ENCODE measurements at regions not wholly inside any gene's neighbourhood (a gene's known extent, or its start where the extent isn't known, plus 50 kb on each side); places are given as distances from the start of the nearest gene placed in this dataset.

DNA sequence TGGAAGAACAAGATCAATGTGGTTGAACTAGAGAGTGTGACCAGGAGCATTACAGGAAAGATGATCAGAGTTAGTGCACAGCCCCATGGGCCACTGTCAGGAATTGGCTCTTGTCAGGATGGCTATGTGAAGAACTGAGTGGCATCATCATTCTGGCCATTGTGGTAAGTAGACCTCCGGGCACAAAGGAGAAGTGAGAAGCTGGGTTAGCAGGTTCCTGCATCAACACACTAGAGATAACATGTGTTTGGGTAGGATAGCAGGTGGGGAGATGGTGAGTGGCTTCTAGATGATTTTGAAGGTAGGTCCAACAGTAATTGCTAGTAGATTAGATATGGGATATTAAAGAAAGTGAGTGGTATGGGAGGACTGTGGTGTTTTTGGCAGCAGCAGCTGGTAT, 408.2 kb downstream of the TSN start:
- TF ChIP-seq CTCF (IDR thresholded peaks at IDR 0.05) = no peak
- TF ChIP-seq POLR2A (IDR thresholded peaks at IDR 0.05) = no peak
- TF ChIP-seq EP300 (IDR thresholded peaks at IDR 0.05) = no peak
